ENCODE measurements at regions not wholly inside any gene's neighbourhood (a gene's known extent, or its start where the extent isn't known, plus 50 kb on each side); places are given as distances from the start of the nearest gene placed in this dataset.

DNA sequence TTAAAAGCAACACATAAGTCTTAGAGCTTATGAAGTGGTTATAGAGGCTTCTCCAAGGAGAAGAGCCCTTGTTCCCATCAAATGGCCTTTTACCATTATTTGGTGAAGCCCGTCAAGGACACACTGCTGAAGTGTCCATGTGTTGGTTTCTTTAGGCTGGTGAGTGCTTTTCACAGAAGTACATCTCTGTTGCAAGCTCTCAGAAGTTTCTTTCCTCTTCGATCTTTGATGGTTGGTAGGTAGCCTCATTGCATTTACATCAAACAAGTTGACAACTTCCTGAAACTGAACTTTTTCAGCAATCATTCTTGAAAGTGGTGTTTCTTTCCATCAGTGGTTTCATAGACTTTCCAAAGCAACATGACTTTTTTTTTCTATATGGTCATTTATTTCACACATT lies 465.6 kb downstream of the HDGFL1 start:
- Mint-ChIP-seq H3K27me3 (no peaks in the 10 kb centered on the region), H3K9me3 (no peaks in the 10 kb centered on the region), H3K4me3 (no peak overlapping the region), H3K27ac (no peak overlapping the region), H3K36me3 (no peaks in the 10 kb centered on the region), H3K4me1 (no peaks in the 10 kb centered on the region)
- no peak for DNase-seq

DNA sequence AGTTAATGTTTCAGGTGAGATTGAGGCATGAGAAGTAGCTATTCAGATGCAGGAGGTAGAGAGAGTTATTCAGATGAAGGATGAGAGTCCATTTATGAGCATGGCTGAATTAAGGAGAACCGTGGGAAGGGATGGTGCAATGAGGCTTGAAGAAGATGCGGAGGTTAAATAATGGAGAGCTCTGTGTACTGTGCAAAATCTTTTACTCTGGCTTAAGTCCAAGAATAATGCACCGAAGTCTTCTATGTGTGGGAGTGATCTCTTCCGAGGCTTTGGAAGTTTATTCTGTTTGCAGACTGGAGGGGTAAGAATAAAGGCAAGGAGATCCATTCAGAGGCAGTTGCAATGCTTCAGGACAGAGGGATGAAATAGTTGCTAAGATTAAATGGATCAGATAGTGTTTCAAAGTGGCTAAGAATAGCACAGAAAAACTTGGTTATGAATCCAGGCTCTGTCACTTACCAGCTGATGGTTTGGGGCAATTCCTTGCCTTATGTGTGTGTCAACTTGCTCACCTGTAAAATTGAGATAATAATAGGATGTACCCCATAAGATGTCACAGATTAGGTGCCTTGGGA lies 467.1 kb downstream of the HDGFL1 start:
- Mint-ChIP-seq H3K4me3 (no peak overlapping the region), H3K9me3 (no peaks in the 10 kb centered on the region), H3K27ac (no peak overlapping the region), H3K36me3 (no peaks in the 10 kb centered on the region), H3K27me3 (no peaks in the 10 kb centered on the region), H3K4me1 (no peaks in the 10 kb centered on the region)
- no peak for DNase-seq

DNA sequence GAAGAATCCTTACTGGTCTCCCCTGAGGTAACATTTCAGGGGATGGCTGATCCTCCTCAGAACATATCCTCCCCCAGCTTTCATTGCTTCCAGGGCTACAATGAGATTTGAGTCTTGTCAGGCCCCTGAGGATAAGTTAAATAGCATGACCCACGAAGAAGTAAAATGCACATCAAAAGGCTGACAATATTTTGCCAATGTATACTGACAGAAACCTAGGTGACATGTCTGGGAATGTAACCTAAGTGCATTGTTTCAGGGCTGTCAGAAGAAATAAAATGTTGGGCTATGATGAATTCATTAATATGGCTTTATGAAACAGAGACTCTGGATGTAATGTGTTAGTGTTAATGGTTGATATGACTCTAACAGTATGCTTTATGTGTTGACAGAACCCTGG lies 471.5 kb downstream of the HDGFL1 start:
- H3K4me1 Mint-ChIP-seq: no peaks in the 10 kb centered on the region
- H3K4me3 Mint-ChIP-seq: no peak overlapping the region
- H3K27ac Mint-ChIP-seq: no peak overlapping the region
- H3K27me3 Mint-ChIP-seq: no peaks in the 10 kb centered on the region
- H3K36me3 Mint-ChIP-seq: no peaks in the 10 kb centered on the region
- DNase-seq: no peak
- H3K9me3 Mint-ChIP-seq: no peaks in the 10 kb centered on the region

DNA sequence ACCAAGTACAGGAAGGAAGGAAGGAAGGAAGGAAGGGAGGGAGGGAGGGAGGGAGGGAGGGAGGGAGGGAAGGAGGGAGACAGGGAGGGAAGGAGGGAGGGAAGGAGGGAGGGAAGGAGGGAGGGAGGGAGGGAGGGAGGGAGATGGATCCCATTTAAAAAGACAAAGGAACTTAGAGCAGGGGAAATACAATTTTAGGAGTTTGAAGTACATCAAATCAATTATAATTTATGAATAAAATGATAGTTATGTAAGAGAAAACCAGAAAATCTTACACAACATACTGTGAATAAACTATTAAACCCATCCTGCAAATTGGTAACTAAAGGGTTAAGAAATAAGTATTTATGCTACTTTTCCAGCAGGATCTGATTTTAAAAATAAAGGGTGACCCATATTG lies 475.9 kb downstream of the HDGFL1 start:
- DNase-seq: no peak
- Mint-ChIP-seq H3K27me3 (no peaks in the 10 kb centered on the region), H3K36me3 (no peaks in the 10 kb centered on the region), H3K4me1 (no peaks in the 10 kb centered on the region), H3K4me3 (no peak overlapping the region), H3K9me3 (no peaks in the 10 kb centered on the region), H3K27ac (no peak overlapping the region)

DNA sequence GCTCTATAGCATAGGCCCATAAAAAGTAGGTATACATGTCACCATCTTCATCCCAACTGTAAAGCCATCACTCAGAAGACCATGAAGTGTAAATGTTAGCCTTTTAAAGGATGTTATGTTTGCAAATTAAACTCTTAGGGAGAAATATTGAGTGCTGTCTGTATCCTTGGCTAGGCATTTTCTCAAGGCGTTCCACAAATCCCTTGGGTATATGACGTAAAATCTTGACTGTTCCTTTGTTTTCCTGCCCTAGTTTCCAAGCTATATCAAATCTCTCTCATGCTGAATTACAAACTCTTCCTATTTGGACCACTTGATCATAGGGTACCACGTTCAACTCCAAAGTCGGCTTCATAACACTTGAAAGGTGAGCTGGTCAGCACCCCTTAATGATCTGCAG lies 486.2 kb downstream of the HDGFL1 start:
- no peak for DNase-seq
- Mint-ChIP-seq H3K36me3 (no peaks in the 10 kb centered on the region), H3K27ac (no peak overlapping the region), H3K9me3 (peaks cover 5% of the 10 kb centered on the region), H3K4me3 (no peak overlapping the region), H3K4me1 (no peaks in the 10 kb centered on the region), H3K27me3 (no peaks in the 10 kb centered on the region)

DNA sequence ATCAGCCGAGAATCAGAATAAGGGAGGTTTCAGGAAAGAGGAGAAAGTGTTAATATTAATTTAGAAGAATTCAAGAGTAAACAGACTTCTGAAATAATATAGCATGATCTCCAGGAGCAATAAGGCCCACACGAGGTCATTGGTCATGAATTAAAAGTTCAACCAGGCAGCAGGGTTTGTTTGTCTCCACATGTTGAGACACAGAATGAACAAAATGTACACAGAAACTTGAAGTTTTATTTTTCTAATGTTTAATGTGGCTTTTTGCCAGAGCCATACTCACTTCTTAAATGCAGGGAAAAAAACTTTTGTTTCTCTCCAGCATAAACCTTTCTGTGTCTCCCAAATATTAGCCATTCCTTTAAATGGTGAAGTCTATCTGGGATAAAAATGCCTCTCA lies 504.5 kb downstream of the HDGFL1 start:
- H3K9me3 Mint-ChIP-seq: peaks cover 3% of the 10 kb centered on the region
- no peaks in the 10 kb centered on the region for H3K4me1 Mint-ChIP-seq
- peaks cover 8% of the 10 kb centered on the region for H3K27me3 Mint-ChIP-seq
- H3K4me3 Mint-ChIP-seq: no peak overlapping the region
- no peak for DNase-seq
- H3K36me3 Mint-ChIP-seq: no peaks in the 10 kb centered on the region
- no peak overlapping the region for H3K27ac Mint-ChIP-seq

DNA sequence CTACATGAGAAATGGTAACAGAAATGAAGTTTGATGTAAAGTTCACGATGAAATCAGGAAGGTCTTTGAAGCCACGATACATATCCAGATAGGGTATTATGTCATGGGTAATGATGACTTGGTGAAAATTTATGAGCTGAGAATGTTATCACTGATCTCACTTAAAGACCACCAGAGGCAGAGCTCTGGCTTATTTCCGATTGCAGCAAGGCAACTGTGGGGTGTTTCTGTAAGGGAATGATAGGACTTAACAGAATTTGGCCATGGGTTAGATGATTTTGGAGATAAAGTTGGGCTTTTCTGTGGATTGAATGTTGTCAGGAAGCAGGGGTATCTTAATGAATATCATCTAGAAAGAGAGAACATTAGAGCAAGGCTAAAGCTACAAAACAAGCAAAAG lies 508.4 kb downstream of the HDGFL1 start:
- no peak for DNase-seq
- H3K4me1 Mint-ChIP-seq: no peaks in the 10 kb centered on the region
- H3K36me3 Mint-ChIP-seq: no peaks in the 10 kb centered on the region
- H3K4me3 Mint-ChIP-seq: no peak overlapping the region
- peaks cover 8% of the 10 kb centered on the region for H3K27me3 Mint-ChIP-seq
- no peak overlapping the region for H3K27ac Mint-ChIP-seq
- H3K9me3 Mint-ChIP-seq: no peaks in the 10 kb centered on the region

DNA sequence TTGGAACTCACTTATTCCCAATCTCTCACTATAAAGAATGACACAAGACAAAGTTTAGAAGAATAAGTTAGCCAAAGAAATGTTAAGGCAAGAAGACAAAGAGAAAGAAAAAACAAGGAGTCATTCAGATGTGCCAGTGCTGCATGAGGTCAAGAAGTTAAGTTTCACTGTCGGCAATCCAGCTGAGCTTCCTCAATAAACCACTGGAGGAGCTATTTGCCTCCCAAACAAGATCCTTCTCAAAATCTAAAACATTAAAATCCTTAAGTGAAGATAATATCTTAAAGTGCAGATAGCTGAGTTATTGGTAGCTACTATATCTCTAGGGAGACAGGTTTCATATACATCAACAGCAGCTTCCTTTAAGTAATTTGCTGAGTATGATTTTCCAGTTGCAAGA lies 512.3 kb downstream of the HDGFL1 start:
- Mint-ChIP-seq H3K27me3 (peaks cover 4% of the 10 kb centered on the region), H3K4me3 (no peak overlapping the region), H3K4me1 (no peaks in the 10 kb centered on the region), H3K36me3 (no peaks in the 10 kb centered on the region), H3K9me3 (no peaks in the 10 kb centered on the region), H3K27ac (no peak overlapping the region)
- no peak for DNase-seq

DNA sequence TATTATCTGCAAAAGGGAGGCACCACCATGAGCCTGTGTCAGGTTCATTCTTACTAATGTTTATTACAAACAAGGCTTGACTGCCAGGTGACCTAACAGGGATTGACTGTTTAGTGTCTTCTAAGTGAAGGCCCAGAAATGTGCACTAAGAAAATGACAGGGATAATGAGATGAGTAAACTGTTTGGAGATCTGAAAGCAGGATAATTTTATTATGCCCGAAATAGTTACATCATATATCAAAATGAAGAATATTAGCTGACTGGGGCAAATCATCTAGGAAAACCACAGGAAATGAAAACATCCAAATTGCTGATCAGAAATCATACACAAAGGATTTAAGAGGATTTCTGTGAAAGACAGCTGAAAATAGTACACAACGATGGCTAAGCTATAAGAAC lies 516.7 kb downstream of the HDGFL1 start:
- H3K4me3 Mint-ChIP-seq: no peak overlapping the region
- no peak for DNase-seq
- H3K9me3 Mint-ChIP-seq: no peaks in the 10 kb centered on the region
- H3K27ac Mint-ChIP-seq: no peak overlapping the region
- no peaks in the 10 kb centered on the region for H3K36me3 Mint-ChIP-seq
- H3K27me3 Mint-ChIP-seq: no peaks in the 10 kb centered on the region
- H3K4me1 Mint-ChIP-seq: no peaks in the 10 kb centered on the region

DNA sequence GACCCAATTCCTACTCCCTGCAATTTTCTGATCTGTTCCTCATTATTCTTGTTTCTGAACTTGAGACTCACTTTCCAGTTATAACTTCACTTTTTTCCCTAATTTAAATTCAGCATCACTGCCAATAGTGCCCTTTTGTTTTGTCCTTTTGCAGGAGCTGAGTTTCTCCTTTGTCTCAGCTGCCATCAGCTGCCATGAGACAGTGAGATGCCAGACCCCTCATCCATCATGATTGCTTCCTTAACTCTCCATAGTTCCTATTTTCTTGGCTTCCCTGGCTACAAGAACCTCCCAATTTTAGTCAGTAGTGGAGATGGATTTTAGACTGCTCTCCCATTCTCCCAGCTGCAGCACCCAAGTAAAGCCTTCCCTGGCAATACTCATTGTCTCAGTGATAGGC lies 518.1 kb downstream of the HDGFL1 start:
- Mint-ChIP-seq H3K9me3 (no peaks in the 10 kb centered on the region), H3K27me3 (no peaks in the 10 kb centered on the region)
- DNase-seq: no peak

DNA sequence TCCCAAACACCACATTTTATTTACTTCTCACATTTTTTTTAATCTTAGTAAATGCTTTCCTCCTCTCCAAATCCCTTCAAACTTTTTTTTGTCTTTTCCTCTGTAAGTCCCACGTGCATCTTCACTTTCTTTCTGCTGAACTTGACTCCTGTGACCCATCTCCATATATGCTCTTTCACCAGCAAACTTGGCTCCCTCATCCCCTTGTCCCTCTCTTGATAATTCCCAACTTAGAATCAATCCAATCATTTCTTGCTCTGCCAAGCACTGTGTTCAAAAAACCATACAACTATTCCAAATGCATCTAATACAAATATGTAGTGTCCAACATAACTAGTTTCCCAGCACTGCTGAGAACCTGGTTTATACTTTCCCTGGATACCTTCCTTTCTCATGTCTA lies 519.4 kb downstream of the HDGFL1 start:
- H3K4me1 Mint-ChIP-seq: no peaks in the 10 kb centered on the region
- no peak overlapping the region for H3K27ac Mint-ChIP-seq
- no peaks in the 10 kb centered on the region for H3K9me3 Mint-ChIP-seq
- H3K27me3 Mint-ChIP-seq: no peaks in the 10 kb centered on the region
- no peaks in the 10 kb centered on the region for H3K36me3 Mint-ChIP-seq
- DNase-seq: no peak
- H3K4me3 Mint-ChIP-seq: no peak overlapping the region

More for the DNA sequence above, 518.1 kb downstream of the HDGFL1 start:
- H3K4me1 Mint-ChIP-seq: no peaks in the 10 kb centered on the region
- no peak overlapping the region for H3K4me3 Mint-ChIP-seq
- H3K36me3 Mint-ChIP-seq: no peaks in the 10 kb centered on the region
- H3K27ac Mint-ChIP-seq: no peak overlapping the region

DNA sequence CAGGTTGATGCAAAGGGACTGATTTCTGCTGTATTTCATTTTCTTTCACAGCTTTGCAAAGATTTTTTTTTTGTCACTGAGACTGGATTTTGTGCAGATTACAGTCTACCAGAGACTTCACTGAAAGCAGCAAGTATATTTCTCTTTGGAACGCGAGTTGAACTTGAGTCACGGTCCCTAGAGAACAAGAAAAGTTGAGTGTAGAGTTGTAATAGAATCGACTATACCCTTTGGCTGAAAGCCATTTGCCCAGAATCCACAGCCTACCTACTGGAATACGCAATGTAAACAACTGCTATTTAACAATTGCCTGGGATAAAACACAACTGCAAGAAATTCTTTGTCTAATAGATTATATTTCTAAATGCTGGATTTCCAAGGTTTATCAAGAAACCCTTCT lies 520.6 kb downstream of the HDGFL1 start:
- no peaks in the 10 kb centered on the region for H3K4me1 Mint-ChIP-seq
- no peaks in the 10 kb centered on the region for H3K27me3 Mint-ChIP-seq
- no peak overlapping the region for H3K27ac Mint-ChIP-seq

DNA sequence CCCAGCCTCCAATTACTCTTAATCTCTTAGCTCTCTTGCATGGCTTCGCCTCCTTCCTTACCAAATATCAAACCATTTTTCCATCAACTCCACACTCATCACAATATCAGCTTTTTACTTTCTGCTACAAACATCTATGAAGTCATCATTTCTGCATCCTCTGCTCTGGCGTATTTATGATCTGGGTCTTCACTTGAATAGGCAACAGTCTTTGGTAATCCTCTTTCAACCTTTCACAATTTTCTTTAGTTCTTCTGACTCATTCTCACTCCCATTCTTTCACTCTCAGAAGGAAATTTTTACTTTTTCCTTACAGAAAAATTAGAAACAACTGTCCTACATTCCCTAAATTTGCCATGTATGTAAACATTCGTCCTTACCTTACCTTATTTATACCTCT lies 522.4 kb downstream of the HDGFL1 start:
- no peaks in the 10 kb centered on the region for H3K27me3 Mint-ChIP-seq
- peaks cover 1% of the 10 kb centered on the region for H3K9me3 Mint-ChIP-seq

More for the DNA sequence above, 520.6 kb downstream of the HDGFL1 start:
- peaks cover 1% of the 10 kb centered on the region for H3K9me3 Mint-ChIP-seq
- H3K36me3 Mint-ChIP-seq: no peaks in the 10 kb centered on the region
- H3K4me3 Mint-ChIP-seq: no peak overlapping the region
- DNase-seq: no peak

DNA sequence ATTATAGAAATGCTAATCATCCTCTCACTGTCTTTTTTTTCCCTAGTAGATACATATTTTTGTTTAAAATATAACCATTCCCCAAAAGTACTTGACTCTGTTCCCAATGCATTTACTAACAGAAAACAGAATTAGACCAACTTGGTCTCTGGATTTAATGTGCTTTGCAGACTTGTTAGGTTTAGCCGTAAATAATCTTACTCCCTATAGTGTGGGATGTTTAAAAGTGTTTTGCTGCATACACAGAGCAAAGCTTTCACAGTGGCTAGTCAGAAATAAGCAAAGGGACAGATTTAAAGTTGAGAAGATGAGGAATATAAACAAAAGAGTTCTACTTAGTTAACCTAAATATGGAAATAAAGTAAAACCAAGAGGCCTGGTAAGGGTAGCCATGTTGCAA lies 527.5 kb downstream of the HDGFL1 start:
- no peaks in the 10 kb centered on the region for H3K36me3 Mint-ChIP-seq
- H3K4me1 Mint-ChIP-seq: no peaks in the 10 kb centered on the region
- H3K27me3 Mint-ChIP-seq: no peaks in the 10 kb centered on the region
- peaks cover 2% of the 10 kb centered on the region for H3K9me3 Mint-ChIP-seq
- H3K27ac Mint-ChIP-seq: no peak overlapping the region
- DNase-seq: no peak
- no peak overlapping the region for H3K4me3 Mint-ChIP-seq

More for the DNA sequence above, 522.4 kb downstream of the HDGFL1 start:
- no peaks in the 10 kb centered on the region for H3K4me1 Mint-ChIP-seq
- no peaks in the 10 kb centered on the region for H3K36me3 Mint-ChIP-seq
- H3K4me3 Mint-ChIP-seq: no peak overlapping the region
- H3K27ac Mint-ChIP-seq: no peak overlapping the region
- no peak for DNase-seq

DNA sequence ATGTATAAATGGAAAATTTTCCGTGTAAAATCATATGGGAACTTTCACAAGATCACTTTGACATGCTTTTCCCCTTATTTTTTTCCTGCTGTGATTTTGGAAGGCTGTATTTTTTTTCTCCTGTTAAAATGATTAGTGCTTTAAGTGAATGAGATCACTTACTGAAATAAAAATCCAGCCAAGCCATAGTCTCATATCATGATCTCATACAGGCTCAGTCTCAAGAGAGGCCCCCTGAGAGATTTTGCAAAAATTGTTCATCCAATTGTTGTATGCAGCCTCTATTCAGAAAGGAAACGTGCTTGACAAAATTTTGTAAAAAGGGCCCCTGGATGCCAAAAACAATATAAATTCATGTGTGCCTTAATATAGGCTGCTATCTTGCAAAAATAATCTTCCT lies 528.2 kb downstream of the HDGFL1 start:
- H3K4me1 Mint-ChIP-seq: no peaks in the 10 kb centered on the region
- no peak for DNase-seq
- peaks cover 2% of the 10 kb centered on the region for H3K9me3 Mint-ChIP-seq
- H3K27me3 Mint-ChIP-seq: no peaks in the 10 kb centered on the region
- H3K27ac Mint-ChIP-seq: no peak overlapping the region
- no peak overlapping the region for H3K4me3 Mint-ChIP-seq
- H3K36me3 Mint-ChIP-seq: no peaks in the 10 kb centered on the region

DNA sequence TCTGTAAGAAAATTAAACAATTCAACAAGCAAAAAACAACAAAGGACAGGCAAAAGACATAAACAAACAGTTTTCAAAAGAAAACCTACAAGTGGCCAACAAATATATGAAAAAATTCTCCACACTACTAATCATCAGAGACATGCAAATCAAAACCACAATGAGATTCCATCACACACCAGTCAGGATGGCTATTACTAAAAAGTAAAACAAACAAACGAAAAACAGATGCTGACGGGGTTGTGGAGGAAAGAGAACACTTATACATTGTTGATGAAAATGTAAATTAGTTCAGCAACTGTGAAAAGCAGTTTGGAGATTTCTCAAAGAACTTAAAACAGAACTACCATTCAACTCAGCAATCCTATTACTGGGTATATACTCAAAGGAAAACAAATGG lies 537.6 kb downstream of the HDGFL1 start:
- Mint-ChIP-seq H3K9me3 (peaks cover 9% of the 10 kb centered on the region), H3K27ac (no peak overlapping the region), H3K27me3 (no peaks in the 10 kb centered on the region), H3K36me3 (no peaks in the 10 kb centered on the region), H3K4me3 (no peak overlapping the region), H3K4me1 (no peaks in the 10 kb centered on the region)
- no peak for DNase-seq

DNA sequence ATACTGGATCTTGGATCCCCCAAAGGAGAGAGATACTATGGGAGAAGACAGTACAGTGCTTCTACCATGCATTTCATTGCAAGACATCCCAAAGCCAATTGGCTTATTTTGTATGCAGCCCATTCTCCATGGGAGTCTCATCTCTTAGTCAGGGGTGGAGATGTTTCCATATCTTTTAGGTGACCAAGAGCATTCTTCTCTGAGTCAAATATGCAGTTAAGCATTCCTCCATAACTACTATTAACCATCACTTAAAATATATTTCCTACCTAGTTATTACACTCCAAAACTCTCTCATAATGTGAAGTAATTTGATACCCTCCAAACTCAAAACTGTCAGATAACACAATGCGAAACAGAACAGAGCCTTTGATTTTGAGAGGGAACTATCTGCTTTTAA lies 542.6 kb downstream of the HDGFL1 start:
- Mint-ChIP-seq H3K27me3 (no peaks in the 10 kb centered on the region), H3K36me3 (no peaks in the 10 kb centered on the region), H3K4me1 (no peaks in the 10 kb centered on the region), H3K27ac (no peak overlapping the region), H3K4me3 (no peak overlapping the region), H3K9me3 (peaks cover 7% of the 10 kb centered on the region)
- no peak for DNase-seq

Measured in activated naive CD8-positive, alpha-beta T cell treated with anti-CD3 and anti-CD28 coated beads for 36 hours (primary cell).